Lower leg skin (tissue), 4 donors: ENCODE measurements at regions not wholly inside any gene's neighbourhood (a gene's known extent, or its start where the extent isn't known, plus 50 kb on each side); places are given as distances from the start of the nearest gene placed in this dataset.

Experiments used
- DNase-seq, 2 donors: peaks; one replicate each; pipeline ENCODE4 v3.0.0-alpha.2; 2019; ENCODE audit warnings: low spot score in 2 of 2
- H3K4me3 ChIP-seq: fragments of 200-600 bp; sonication (generic); 2 replicates; pipeline ENCODE4 v1.5.1; 2017; ENCODE audit warnings: mild to moderate bottlenecking, low read depth; ENCODE audit not compliant: poor library complexity, severe bottlenecking
- POLR2A ChIP-seq, 2 donors: fragments of 450-650 bp; IDR thresholded peaks; one replicate each; pipeline ENCODE4 v1.6.1; 2016 to 2017; ENCODE audit warnings: antibody characterized with exemption in 2 of 2, mild to moderate bottlenecking in 1 of 2, moderate library complexity in 1 of 2
- WGBS, 2 donors: methylation state at CpG; one replicate each; pipeline ENCODE4 v1.1.5; 2018; 5-methylcytosine and 5-hydroxymethylcytosine counted together
- intact Hi-C: fragments of 100-400 bp; cut with DNase I; formaldehyde crosslinking; loops from one replicate; pipeline ENCODE4 v1.15.0; 2023; ENCODE audit warnings: low total_unique reads
- TF ChIP-seq, protein P1 (sequence below), 3 donors: fragments of 450-650 bp; IDR thresholded peaks; one replicate each; pipeline ENCODE4 v1.5.1; 2016; ENCODE audit warnings: antibody characterized with exemption in 3 of 3, mild to moderate bottlenecking in 3 of 3, moderate library complexity in 2 of 3

DNA sequence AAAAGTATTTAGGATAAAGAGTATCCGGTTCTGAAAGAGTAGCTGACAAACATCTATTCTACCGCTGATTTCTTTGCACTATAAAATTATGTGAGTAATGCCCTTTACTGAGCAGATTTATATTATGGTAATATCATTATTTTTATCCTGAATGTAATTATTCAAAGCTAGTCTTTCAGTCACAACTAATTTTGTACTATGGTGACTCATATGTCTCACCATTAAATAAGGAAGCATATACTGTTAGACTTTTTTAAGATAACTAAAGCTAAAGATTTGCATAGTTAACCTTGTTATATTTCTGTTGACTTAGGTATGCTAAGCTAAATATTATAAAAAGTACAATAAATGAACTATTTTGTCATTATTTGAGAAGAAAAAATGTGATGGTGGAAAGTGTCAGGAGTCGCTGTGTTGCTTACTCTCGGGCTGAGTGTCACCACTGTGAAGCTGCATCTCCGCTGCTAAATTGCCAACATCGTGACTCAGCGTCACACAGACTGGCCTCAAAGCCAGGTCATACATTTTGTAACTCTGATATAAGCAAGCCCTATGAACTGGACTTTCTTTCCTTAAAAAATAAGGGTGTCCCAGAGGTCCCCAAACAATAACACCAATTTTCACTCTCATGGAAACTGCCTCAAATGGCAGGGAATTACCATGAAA, 69.1 kb upstream of the SSTR1 start:
- intact Hi-C loops: no loop called here
- no peak for DNase-seq
- 90 to 92% methylated on average over 7 of the region's 7 CpGs for WGBS, 2 donors
- TF ChIP-seq, protein P1, sequence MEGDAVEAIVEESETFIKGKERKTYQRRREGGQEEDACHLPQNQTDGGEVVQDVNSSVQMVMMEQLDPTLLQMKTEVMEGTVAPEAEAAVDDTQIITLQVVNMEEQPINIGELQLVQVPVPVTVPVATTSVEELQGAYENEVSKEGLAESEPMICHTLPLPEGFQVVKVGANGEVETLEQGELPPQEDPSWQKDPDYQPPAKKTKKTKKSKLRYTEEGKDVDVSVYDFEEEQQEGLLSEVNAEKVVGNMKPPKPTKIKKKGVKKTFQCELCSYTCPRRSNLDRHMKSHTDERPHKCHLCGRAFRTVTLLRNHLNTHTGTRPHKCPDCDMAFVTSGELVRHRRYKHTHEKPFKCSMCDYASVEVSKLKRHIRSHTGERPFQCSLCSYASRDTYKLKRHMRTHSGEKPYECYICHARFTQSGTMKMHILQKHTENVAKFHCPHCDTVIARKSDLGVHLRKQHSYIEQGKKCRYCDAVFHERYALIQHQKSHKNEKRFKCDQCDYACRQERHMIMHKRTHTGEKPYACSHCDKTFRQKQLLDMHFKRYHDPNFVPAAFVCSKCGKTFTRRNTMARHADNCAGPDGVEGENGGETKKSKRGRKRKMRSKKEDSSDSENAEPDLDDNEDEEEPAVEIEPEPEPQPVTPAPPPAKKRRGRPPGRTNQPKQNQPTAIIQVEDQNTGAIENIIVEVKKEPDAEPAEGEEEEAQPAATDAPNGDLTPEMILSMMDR (IDR thresholded peaks at IDR 0.05): no peak
- TF ChIP-seq POLR2A (IDR thresholded peaks at IDR 0.05): no peak
- H3K4me3 ChIP-seq: no peak overlapping the region

DNA sequence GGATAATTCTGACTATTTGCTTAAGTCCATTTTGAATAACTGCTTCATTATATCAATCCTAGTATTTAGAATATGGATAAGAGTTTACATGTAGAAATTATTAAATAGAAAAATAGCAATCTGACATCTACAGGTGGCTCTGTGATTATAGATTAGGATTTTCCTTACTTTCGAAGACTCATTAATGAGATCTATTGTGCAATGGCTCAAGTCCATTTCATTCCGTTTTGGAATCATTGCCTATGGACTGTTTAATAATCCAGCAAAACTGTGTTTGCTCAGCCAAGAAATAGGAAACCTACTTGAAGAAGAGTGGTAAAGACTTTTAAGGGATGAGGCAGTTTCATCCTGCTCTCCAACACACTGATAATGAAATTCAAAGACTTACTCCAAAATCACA, 67.8 kb upstream of the SSTR1 start:
- DNase-seq: no peak
- 83 to 87% methylated on average over 2 of the region's 2 CpGs for WGBS, 2 donors

DNA sequence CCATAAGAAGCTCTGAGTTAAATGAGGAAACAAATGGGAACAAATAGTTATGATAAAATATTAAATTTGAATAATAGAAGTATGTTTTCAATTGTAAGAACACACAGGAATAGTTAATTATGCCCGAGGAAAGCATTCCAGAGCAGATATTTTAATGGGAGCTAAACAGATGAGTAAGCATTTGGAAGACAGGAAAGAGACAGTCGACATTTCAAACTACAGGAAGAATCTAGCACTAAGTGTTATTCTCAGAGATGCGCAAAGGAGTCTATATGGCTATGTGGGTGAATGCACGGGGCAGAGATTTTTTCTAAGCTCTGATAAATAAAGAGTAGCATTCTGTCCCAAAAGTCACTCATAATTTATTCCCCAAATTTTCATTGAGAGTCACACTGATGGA, 64.5 kb upstream of the SSTR1 start:
- no peak for DNase-seq
- TF ChIP-seq, protein P1 (IDR thresholded peaks at IDR 0.05): no peak
- TF ChIP-seq POLR2A (IDR thresholded peaks at IDR 0.05): no peak
- intact Hi-C loops: no loop called here
- WGBS, 2 donors: 44 to 45% methylated on average over 4 of the region's 4 CpGs
- no peak overlapping the region for H3K4me3 ChIP-seq

More for the DNA sequence above, 67.8 kb upstream of the SSTR1 start:
- intact Hi-C loops: no loop called here
- no peak overlapping the region for H3K4me3 ChIP-seq
- no peak for TF ChIP-seq POLR2A (IDR thresholded peaks at IDR 0.05)
- TF ChIP-seq, protein P1 (IDR thresholded peaks at IDR 0.05): no peak

DNA sequence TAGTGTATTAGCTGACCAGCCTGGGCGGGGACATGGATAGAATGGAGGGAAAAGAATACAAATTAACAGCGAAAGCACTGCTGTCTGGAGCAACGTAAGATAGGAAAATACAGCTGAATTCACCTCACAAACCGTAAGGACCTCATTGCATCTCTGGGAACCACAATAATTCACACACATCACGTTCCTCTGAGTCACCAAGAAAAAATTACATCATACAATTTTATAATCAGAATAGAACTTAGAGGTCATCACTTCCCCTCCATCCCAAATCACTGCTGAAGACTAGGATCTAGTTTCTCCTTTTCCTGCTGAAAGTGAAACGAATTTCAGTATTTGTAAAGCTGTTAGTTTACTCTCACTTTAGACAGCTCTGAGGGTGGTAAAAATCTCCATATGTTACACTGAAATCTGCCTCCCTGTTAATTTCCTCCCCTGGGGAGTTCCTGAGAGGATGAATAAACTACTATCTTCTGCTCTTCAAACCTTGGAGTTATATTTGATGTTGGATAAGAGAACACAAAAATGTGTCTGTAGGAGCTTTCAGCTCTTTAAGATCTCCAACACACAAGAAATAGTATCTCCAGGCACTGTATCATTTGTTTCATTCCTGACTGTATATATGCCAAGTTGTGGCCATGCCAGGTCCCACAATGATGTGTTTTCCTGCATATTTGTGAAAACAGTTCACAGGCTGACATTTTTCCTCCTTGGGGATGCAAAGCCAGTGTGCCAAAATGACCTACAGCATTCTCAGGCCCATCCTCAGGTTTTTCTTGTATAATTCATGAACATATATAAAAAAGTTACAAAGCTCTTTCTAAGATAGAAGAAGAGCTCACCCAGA, 63.8 kb upstream of the SSTR1 start:
- DNase-seq: no peak
- intact Hi-C loops: no loop called here
- TF ChIP-seq POLR2A (IDR thresholded peaks at IDR 0.05): no peak
- TF ChIP-seq, protein P1 (IDR thresholded peaks at IDR 0.05): no peak
- WGBS, 2 donors: 46 to 47% methylated on average over 6 of the region's 6 CpGs
- H3K4me3 ChIP-seq: no peak overlapping the region

DNA sequence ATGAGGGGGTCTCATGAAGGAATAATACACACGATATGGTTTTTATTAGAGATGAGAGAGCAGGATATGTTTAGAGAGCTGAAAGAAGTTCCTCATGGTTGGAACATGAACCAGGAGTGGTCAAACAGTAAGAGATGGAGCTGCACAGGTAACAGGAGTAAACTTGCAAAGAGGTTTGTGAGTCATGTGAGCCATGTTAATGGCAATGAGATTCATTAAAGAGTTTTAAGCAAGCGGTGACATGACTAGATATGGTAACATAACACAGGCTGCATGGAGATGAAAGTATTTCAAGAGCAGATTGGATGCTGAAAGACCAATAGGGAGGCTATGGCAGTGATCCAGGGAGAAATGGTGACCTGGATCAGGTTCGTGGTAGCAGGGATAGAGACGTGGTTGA, 62.6 kb upstream of the SSTR1 start:
- H3K4me3 ChIP-seq: no peak overlapping the region
- TF ChIP-seq, protein P1 (IDR thresholded peaks at IDR 0.05): no peak
- no peak for TF ChIP-seq POLR2A (IDR thresholded peaks at IDR 0.05)
- intact Hi-C loops: no loop called here
- DNase-seq: peak in 1 of 2 donors; percentile 35
- WGBS, 2 donors: 51 to 56% methylated on average over 4 of the region's 4 CpGs
